GM18909 (cell line): ENCODE measurements at regions not wholly inside any gene's neighbourhood (a gene's known extent, or its start where the extent isn't known, plus 50 kb on each side); places are given as distances from the start of the nearest gene placed in this dataset.

Source experiments
- ATAC-seq: cut with Tn5 transposase; IDR thresholded peaks from one replicate; pipeline ENCODE4 v1.9.1; 2021; ENCODE audit warnings: mild to moderate bottlenecking; ENCODE audit not compliant: unreplicated experiment, poor library complexity

DNA sequence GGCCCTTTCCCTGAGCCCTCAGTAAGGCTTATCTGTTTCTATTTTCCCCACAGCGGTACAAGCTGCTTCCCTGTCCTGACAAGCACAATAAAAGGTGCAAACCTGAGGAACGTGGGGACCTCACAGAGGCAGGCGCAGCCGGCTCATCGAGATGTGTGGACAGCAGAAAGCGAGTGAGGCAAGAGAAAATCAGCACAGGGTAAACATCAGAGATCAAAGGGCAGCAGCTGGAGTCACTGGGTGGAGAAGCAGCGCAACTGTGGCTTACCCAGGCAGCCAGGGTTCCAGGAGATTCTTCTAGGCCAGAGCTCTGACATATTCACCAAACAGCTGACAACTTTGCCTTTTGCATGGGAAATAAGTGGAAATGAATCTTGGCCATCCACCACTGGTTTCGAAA lies 212.6 kb downstream of the WDR11 start:
- no peak for ATAC-seq

DNA sequence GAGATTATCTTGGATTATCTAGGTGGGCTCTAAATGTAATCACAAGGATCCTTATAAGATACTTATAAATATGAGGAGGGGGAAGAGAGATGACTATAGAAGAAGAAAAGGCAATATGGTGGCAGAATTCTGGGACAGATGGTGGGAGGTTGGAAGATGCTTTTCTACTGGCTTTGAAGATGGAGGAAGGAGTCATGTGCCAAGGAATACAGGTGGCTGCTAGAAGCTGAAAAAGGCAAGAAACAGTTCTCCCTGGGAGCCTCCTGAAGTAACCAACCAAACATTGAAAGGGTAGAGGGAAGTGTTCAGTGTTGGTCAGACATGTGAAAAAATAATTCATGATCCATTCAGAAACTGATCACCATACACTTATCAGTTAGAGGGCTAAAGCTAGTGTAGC lies 213.3 kb downstream of the WDR11 start:
- ATAC-seq: no peak

DNA sequence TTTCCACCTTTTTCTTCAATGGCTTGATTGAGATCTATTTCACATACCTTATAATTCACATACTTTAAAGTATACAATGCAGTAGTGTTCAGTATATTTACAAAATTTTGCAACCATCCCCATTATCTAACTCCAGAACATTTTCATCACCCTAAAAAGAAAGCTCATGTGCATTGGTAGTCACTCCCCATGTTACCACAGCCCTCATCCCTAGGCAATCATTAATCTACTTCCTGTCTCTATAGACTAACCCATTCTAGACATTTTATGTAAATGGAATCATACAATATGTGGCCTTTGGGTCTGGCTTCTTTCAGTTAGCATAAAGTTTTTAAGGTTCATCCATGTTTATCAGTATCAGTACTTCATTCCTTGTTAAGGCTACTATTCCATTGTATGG lies 214.2 kb downstream of the WDR11 start:
- peak; percentile 43 for ATAC-seq

DNA sequence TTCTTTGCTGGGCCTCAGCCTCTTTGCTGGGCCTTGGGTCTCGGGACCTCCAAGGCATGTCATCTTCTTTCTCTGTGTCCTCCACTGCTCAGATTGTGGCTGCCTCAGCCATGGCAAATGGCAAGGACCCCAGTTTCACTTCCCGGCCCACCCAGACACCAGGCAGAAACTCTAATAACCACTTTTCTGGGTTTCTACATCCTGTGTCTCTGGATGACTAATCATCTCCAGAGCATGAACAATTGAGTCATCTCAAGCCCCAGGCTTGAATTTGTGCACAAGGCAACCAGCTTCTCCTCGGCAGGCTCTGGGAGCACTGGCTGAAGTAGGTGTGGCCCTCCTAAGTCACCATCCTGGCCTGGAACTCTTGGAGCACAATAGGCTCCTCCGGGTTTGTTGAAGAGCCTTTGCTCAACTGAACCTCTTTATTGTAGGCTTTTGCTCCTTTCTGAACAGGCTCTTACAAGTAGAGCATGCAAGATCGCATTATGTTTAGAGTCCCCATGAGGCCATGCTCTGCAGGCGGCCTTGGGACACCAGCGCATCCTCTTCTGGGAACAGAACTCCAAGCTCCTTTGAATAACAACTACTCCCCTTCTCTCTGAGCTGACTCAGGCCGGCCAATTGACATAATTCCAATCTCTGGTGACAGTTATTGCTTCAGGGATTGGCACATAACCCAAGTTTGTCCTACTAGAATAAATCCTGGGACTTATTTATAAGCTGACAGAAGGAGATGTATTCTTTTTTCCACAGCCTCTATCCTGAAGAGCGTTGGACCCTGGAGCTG lies 218.1 kb downstream of the WDR11 start:
- peak; percentile 94 for ATAC-seq

DNA sequence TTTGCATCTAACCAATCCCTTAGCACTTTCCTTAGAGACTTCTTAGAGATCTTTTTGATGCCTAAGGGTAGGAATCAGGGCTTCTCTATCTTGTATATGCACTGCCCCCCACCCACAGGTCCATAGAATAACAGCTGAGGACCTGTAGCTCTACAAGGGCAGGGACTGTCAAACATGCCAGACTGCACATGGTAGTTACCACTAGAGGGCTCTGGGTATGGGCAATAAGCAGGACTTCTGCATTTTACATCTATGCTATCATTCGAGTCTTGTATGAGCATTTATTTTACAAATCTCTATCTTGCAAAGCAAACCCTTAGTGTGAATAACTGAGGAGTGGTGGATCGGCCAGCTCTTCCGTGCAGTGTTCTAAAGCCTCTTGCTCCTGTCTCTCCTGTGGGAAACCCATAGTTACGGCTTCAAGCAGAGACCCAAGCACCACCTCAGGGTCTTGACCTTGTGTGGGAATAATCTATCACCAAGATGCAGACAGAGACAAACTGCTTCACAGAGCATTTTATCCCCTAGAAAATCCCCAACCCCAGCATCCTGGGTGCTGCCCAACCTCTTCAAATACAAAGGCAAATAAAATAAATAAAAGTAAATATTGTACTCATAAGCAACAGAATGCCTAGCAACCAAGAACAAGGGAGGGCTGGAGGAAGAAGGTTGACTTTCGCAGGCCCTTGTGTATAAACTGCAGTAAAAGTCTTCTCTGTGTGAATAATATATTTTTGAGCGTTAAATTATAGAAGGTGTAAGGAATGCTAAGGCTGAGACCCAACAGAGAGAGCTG lies 219.3 kb downstream of the WDR11 start:
- ATAC-seq: no peak

DNA sequence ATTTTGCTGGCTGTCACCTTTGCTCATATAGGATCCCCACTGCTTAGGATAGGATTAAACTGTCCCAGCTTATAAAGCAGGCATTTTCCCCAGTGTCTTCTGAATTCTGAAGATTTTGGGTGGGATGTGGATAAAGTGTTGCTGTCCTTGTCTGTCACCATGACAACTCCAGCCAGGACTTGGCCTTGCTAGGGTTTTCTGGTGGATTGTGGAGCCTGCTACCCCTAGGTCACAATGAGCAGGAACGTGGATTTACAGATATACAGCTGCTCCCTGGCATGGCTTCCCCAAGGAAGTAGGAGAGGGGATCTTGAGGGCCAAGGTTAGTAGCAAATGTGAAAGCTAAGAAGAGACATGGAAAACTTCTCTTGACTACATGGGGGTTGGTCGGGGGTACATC lies 220.7 kb downstream of the WDR11 start:
- no peak for ATAC-seq

DNA sequence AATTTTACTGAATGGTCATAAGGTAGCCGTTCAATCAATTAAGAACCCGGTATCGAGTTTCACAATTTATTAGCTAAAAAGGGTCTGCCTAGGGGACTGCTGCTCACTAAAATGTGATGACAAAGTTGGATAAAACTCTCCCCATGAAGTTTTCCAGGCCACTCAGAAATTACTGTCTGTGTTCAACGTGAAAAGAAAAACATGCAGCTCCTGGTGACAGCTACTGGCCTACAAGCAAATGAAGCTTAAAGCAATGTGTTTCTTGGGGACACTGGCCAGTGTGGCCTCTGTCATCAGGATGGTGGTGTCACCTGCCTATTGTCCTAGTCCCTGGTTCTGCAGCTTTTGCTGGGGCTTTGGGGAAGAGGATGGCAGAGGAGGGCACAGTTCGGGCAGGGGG lies 222.6 kb downstream of the WDR11 start:
- ATAC-seq: no peak

DNA sequence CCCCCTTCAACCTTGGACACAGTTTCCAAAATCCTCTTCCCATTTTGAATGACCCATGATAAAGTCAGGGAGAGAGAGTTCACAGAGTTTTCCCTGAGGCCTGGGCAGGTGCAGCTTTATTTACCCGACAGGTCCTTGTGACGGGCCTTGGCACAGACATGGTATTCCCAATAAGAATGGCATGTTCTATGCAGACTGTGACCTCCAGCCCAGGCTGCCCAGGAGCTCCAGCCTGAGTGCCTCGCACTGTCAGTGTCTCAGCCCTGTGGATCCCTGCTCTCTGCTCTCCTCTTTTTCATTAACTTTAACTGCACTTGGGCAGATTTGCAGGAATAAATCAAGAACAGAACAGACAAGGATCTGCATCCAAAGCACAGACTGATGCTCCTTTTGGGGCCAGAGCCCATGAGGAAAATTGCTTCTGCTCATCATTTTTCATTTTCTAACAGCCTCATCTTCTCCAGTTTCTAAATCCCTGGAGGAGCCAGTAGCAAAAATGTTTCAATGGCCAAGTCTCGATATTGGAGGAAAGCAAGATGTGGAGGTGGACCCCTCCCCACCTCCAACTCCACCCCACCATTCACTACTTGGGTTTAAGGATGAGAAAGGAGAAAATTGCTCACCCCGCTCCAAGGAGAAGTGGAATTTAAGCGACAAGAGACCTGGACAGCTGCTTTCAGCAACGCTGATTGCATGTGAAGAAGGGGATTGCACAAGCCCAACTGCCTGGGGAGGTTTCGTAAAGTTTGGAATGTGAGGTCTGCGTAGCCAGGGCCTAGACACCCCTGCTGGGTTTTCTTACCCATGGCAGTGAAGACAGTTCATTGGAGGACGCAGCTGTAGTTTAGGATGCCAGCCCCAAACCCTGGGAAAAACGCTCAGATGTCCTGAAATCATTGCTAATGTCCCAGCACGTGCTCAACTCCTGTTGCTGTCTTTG lies 225.9 kb downstream of the WDR11 start:
- no peak for ATAC-seq

DNA sequence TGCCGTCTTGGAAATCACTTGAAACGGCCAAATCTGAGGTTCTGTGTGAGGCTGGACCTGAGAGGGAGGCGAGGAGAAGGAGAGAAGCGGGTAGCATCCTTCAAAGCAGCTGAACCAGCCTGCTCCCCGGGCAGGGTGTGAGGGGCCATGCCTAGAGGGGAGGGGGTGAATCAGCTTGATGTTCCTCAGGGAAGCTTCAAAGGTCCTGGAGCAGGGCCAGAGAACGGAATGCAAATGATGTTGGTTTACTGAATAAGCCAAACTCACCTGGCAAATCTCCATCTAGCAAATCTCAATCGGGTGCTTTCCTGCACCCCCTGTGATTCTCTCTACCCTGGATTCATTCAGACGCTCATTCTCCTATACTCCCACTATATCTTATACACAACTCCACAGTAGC lies 226.9 kb downstream of the WDR11 start:
- ATAC-seq: no peak

DNA sequence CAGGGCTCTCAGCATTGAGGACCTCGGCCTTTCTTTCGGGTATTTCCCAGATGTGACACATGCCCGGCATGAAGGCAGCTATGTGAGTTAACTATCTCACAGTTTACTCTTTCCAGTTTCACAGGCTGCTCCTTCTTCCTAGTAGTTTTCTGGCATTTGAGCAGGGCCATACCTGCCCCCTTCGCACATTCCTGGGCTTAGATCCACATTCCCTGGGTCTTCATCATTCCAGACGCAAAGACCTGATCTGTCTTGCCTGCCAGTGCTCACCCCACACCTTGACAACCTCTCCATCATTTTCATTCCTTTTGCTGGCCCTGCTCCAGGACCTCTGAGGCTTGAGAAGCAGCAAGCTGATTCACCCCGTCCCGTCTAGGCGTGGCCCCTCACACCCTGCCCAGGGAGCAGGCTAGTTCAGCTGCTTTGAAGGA lies 227.5 kb downstream of the WDR11 start:
- ATAC-seq: no peak

DNA sequence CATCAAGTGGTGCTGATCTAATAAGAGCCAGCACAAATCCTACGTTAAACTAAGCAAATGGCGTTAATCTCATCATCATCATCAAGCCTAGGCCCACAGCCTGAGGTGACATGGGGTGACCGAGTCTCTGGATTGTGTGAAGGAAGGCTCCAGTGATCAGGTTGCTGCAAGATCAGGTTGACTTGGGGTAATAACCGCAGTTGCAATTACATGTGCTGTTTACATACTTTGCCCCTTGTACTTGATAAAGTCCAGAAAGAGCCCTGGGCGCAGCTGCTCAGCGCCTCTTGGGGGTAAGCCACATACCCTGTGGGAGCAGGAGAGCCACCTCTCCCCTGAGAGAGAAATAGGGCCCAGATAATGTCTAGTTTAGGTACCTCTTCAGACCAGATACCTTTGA lies 228.1 kb downstream of the WDR11 start:
- no peak for ATAC-seq

DNA sequence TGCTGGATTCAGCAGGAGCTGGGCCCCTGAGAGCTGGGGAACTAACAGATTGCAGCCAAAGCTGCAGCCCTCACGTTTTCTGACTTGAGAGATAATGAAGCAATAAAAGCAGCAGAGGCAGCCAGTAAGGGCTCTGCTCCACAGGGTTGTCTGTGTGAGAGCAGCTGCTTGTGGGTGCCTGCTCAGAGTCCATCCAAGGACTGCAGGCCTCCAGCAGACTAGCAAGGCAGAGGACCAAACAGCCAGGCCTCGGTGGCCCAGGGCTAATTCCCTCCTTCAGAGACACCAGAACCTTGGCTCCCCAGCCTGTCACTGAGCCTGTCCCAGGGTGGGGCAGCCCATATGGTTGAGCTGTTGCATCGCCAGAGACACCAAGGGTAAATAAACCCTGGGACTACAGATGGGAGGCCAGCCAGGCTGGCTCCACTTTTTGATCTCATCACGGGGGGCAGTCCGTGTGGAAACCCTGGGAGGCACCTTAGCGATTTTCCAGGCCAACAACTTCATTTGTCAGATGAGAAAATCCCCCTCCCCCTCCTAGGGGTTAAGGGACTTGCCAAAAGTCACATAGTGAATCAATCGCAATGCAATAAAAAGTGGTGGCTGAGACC lies 229.2 kb downstream of the WDR11 start:
- no peak for ATAC-seq

DNA sequence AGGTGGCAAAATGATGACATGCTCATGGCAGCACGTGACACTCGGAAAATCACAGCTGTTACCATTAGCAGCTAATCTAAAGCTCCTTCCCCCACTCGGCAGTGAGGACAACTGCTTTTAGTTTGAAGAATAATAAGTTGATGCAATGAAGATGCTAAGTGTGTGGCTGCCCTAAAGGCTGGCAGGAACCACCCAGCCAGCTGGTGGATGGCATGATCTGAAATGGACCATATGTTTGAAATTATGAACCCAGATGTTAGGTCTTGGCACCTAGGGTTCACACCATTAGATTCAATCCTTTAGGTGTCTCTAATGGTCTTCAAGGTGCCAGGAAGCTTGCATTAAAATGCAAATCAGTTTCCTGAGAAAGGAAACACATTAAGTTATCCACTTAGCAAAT lies 230.1 kb downstream of the WDR11 start:
- no peak for ATAC-seq

DNA sequence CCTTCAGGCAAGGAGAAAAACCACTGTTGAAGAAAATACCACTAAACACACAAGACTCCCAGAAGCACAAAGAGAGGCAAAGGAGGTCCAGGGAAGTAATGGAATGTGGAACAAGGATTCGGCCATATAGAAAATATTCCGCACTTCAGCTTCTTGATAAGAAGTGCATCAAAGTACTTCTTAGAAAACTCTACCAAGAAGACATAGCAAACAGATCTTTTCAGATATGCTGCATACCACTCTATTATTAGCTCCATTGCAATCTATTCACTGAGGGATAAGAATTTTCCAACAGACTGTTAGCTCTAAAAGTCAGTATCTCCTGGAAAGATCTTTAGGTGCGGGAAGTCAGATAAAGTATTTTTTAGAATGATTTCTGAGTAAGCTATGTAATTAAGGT lies 231.8 kb downstream of the WDR11 start:
- no peak for ATAC-seq

DNA sequence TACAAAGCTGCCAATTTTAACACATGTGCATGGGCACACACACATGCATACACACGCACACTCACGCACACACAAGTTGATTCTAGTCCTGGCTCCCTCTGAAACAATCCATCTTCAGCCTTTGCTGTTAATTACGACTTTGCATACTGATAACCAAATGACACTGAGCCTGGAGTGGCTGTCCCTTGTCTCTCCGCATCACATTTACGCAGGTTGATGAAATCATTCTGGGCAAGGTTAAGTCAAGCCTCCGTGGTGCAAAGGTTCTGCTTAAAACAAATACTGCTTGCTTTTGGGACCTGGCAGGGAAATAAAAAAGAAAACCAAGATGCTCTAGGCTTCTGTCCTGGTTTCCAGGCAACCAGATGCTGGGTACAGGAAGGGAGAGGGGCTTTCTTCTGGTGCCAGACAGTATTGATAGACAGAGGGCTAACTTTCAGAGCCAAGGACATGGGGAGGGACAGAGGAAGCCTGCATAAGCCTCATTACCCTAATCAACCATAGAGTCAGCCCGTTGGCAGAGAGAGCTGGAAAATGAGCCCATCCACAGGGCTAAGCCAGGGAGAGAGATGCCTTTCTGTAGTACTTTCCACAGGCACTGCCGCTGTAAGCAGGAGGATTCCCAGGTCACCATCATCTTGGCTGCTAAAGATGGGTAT lies 233.0 kb downstream of the WDR11 start:
- no peak for ATAC-seq

DNA sequence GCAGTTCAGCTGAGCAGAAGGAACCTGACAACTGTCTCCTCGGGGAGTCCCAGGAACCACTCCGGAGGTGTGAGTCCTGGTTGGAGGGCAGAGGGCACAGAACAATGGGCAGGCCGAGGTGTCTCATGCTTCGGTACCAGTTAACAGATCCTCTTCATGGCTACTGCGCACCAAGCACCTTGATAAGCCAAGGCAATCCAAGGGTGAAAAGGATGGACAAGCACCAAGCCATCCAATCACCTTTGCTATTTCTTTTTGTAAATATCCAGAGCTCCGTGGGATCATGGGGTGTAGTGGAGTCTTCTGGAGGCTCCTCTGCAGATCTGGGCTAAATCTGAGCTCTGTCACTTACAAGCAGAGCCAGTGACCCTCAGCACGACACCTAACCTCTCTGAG lies 233.5 kb downstream of the WDR11 start:
- no peak for ATAC-seq

DNA sequence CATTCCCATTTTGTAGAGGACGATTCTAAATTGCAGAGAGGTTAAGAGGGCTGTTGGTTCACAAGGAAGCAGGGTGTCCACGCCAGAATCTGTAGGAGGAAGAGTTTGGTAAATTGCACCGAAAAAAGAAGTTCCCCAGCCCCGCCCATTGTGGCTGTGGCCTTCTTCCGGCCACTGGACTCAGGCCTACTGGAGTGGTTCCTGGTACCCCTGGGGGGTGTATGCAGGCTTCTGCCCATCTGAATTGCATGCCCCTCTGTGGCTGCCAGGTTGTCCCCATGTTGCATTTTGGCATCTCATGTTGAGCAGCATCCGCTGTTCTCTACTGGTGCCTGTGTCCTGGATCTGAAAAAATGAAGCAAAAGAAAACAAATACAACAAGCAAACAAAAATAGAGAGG lies 234.2 kb downstream of the WDR11 start:
- no peak for ATAC-seq

DNA sequence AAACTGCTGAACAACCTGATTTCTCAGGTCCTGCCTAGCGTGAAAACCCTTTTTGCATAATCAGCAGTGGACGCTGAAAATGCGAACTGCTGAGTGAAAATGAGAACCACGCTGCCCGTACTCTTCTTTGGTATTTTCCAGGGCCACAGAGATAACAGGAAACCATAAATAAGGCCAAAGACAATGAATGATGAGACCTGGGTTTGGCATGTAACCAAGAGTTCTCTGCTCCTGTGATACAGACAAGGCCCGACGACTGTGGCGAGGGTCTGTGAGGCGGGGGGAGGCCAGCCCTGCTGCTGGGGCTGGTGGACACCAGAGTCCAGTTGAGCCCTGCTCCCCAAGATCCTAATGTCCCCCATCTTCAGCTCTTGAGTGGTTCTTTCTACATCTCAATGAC lies 236.0 kb downstream of the WDR11 start:
- no peak for ATAC-seq

DNA sequence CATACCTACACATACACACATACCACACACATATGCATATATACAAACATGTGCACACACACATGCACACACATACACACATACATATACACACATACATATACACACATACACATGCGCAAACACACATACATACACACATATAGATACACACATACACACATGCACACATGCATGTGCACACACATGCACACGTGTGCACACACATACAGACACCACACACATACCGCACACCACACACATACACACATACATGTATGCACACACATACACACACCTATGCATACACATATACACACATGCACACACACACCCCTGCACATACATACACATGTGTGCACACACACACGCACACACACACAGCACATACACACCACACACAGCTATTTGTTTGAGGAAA lies 236.5 kb downstream of the WDR11 start:
- no peak for ATAC-seq

DNA sequence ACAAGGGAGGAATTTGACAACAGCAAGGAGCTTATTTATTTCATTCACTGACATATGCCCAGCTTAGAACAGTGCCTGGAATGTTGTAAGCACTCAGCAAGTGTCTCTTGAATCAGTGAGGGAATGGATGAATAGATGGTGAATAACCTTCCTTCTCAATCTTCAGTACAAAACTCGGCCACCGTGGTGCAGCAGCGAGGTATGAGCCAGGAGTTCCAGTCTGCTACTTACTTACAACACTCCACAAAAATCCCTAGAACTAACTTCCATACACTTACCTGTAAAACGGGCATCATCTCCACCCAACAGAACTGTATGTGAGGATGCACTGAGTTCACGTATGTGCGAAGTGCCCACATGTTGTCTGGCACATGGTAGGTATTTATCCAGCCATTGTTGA lies 237.4 kb downstream of the WDR11 start:
- ATAC-seq: no peak
